ENCODE measurements at regions not wholly inside any gene's neighbourhood (a gene's known extent, or its start where the extent isn't known, plus 50 kb on each side); places are given as distances from the start of the nearest gene placed in this dataset.

- no peak for TF ChIP-seq ZBTB20 (tag by site-specific recombination; IDR thresholded peaks at IDR 0.05)
- TF ChIP-seq ZNF292 (tag by site-specific recombination; IDR thresholded peaks at IDR 0.05; ENCODE audit: borderline replicate concordance, low read depth), result no peak
- no peak for TF ChIP-seq ZNF146 (tag by site-specific recombination; IDR thresholded peaks at IDR 0.05)
- TF ChIP-seq ZSCAN23 (tag by site-specific recombination; IDR thresholded peaks at IDR 0.05), result no peak
- no peak for TF ChIP-seq ZNF37A (tag by site-specific recombination; IDR thresholded peaks at IDR 0.05)
- TF ChIP-seq YY2 (tag by site-specific recombination; IDR thresholded peaks at IDR 0.05), result no peak
- no peak for TF ChIP-seq ZFP3 (tag by site-specific recombination; IDR thresholded peaks at IDR 0.05; ENCODE audit: low read depth)
- TF ChIP-seq ZNF624 (tag by site-specific recombination; IDR thresholded peaks at IDR 0.05), result no peak
- TF ChIP-seq SCRT2 (tag by site-specific recombination; IDR thresholded peaks at IDR 0.05), result no peak
Measured at GRCh38 chr2:66897691-66898150, 462.8 kb downstream of the MEIS1 start (continued).

GRCh38 chr2:66899109-66899508, 464.2 kb downstream of the MEIS1 start:
- Histone ChIP-seq H3K4me1 (ENCODE audit: control insufficient read depth, insufficient read depth, low read length) (peaks cover 7% of the 10 kb centered on the region), H3K9me3 (ENCODE audit: control insufficient read depth, insufficient read depth, low read depth, low read length) (no peaks in the 10 kb centered on the region), H3K36me3 (ENCODE audit: control insufficient read depth in 2 of 2, insufficient read depth in 1 of 2, low read length in 2 of 2) (no peaks in the 10 kb centered on the region), H3K4me3 (ENCODE audit: low read depth, low read length) (no peak overlapping the region), H3K27ac (ENCODE audit: extremely low read depth, low read depth, low read length) (no peak overlapping the region)
- ChIA-PET CTCF (no interaction called here), POLR2A (no interaction called here)
- TF ChIP-seq ZEB2 (tag by site-specific recombination; IDR thresholded peaks at IDR 0.05) (no peak), SP2 (tag by site-specific recombination; IDR thresholded peaks at IDR 0.05) (no peak), ZNF645 (tag by site-specific recombination; IDR thresholded peaks at IDR 0.05) (no peak), ZNF560 (tag by site-specific recombination; IDR thresholded peaks at IDR 0.05; ENCODE audit: borderline replicate concordance) (no peak), FEZF1 (tag by site-specific recombination; IDR thresholded peaks at IDR 0.05) (no peak), BCL6B (tag by site-specific recombination; IDR thresholded peaks at IDR 0.05) (no peak), REPIN1 (tag by site-specific recombination; IDR thresholded peaks at IDR 0.05; ENCODE audit: low read depth) (no peak), ZNF416 (tag by site-specific recombination; IDR thresholded peaks at IDR 0.05) (no peak), ZNF184 (tag by site-specific recombination; IDR thresholded peaks at IDR 0.05) (no peak), MZF1 (tag by site-specific recombination; IDR thresholded peaks at IDR 0.05; ENCODE audit: borderline replicate concordance) (no peak), SCRT1 (tag by site-specific recombination; IDR thresholded peaks at IDR 0.05; ENCODE audit: borderline replicate concordance) (no peak), ZNF398 (tag by site-specific recombination; IDR thresholded peaks at IDR 0.05) (no peak), ZNF16 (tag by site-specific recombination; IDR thresholded peaks at IDR 0.05; ENCODE audit: low read depth) (no peak), ZNF692 (tag by site-specific recombination; IDR thresholded peaks at IDR 0.05) (no peak), ZNF404 (tag by site-specific recombination; IDR thresholded peaks at IDR 0.05) (no peak), ZNF707 (tag by site-specific recombination; IDR thresholded peaks at IDR 0.05) (no peak), GLI2 (tag by site-specific recombination; IDR thresholded peaks at IDR 0.05; ENCODE audit: borderline replicate concordance, low read depth) (no peak)
